ENCODE measurements at regions not wholly inside any gene's neighbourhood (a gene's known extent, or its start where the extent isn't known, plus 50 kb on each side); places are given as distances from the start of the nearest gene placed in this dataset.
A peak's percentile ranks its signal among the peaks of the same experiment; 100 is the strongest.

DNA sequence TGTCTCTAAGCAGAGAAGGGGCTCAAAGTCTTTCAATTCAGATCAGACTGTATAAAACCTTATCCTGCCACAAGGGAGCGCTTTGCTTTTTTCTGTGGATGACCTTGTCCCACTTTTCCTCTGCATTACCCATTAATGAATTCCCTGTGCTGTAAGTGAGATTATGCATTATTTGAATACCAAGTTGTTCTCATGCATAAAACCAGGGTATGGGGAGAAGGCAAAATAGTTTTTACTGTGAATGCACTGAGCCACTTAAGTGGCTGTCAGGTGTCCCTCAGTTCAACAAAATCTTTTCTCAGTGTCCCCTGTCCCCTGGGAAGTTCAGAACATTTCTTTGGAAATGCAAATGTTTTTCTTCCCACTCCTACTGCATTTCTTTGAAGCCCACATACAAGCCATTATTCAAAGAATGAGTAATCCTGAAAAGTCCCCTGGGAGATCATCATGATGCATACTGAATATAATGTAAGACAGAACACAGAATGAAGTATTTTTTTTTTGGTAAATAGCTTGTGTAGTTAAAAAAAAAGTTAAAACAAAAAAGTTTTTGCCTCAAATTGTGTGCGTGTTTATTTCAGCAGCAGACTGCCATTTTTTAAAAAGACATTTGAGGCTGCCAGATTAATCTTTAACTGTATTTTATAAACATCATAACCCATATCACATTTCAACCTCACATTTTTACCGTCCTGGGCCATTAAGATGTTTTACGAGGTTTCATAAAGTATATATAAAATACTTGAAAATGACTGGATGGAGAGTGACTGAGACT lies 506.7 kb upstream of the PCDH9 start:
- TF ChIP-seq, protein P1, sequence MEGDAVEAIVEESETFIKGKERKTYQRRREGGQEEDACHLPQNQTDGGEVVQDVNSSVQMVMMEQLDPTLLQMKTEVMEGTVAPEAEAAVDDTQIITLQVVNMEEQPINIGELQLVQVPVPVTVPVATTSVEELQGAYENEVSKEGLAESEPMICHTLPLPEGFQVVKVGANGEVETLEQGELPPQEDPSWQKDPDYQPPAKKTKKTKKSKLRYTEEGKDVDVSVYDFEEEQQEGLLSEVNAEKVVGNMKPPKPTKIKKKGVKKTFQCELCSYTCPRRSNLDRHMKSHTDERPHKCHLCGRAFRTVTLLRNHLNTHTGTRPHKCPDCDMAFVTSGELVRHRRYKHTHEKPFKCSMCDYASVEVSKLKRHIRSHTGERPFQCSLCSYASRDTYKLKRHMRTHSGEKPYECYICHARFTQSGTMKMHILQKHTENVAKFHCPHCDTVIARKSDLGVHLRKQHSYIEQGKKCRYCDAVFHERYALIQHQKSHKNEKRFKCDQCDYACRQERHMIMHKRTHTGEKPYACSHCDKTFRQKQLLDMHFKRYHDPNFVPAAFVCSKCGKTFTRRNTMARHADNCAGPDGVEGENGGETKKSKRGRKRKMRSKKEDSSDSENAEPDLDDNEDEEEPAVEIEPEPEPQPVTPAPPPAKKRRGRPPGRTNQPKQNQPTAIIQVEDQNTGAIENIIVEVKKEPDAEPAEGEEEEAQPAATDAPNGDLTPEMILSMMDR (conservative IDR thresholded peaks at IDR 0.05; ENCODE audit: low read depth, low read length): peak; percentile 50
- no peak for TF ChIP-seq EZH2 (IDR thresholded peaks at IDR 0.05; ENCODE audit: low read length, unreplicated experiment)
- no peak for TF ChIP-seq EZH2phosphoT487 (IDR thresholded peaks at IDR 0.05; ENCODE audit: borderline replicate concordance, low read length)

Data from PC-3 (cell line).